NCI-H1436 (cell line): ENCODE measurements at regions not wholly inside any gene's neighbourhood (a gene's known extent, or its start where the extent isn't known, plus 50 kb on each side); places are given as distances from the start of the nearest gene placed in this dataset.

Experiments used
- DNase-seq: peaks from one replicate; lab custom pipeline; 2025; lab: John Stamatoyannopoulos, UW

DNA sequence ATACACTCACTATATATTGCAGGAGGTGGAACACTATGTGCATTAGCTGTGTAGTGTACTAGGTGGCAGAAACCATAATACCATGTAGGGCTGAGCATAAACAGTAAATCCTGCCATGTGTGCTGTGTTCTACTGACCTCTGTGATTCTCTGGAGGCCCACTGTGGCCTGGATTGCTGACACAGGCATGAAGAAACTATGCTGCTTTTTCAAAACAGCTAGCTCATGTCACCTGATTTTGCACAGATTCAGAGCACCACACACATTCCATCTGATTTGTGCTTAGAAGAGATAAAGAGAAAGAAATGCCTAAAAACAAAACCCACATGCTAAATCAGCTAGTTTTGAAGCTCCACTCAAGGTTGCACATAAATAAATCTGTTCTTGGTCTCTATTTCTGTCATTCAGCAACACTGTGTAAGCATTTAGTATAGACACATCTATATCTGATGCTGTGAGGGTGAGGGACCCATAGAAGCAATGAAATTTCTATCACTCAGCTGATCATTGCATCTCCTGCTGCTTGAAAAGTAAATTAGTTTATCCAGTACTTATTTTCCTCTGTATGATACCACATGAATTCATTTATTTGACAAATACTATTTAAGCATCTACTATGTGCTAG is 1007.7 kb upstream of the SEMA6D start:
- no peak for DNase-seq

DNA sequence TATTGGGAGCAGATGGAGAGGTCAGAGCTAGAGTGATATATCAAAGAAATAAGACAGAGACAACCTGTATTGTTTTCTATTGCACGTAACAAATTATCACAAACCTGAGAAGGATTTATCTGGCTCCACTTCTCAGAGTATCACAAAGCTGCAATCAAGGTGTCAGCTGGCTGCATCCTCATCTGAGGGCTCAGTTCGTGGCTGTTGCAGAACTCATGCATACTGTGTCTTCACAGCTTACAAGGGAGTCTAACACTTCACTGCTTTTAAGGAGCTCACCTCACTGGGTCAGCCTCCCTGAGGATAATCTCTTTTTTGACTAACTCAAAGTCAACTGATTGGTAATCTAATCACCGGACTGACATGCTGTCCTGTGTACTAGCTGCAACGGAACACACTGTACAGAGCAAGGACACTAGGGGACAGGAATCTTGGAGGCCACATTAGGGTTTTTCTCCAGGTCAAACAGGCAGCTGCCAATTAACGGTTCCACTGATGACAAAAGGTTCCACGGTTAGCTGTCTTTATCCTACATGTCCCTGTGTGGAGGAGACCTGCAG is 1006.8 kb upstream of the SEMA6D start:
- no peak for DNase-seq

DNA sequence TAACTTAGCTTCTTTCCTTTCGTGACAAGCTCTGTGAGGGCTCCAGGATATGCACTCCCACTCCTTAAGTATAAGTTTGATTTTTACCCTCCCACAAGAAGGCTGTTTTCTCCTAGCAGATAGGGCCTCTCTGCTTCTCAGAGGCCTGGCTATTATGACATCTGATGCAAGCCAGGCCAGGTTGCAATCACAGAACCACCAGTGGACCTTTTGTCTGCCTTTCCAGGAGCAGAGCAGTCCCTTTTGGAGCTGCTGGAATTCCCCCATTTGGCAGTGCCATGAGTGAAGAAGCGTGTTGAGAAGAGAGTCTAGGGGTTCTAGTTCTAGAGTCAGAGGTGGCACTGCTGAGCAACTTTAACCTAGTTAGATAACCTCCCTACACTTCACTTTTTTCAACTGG is 1004.3 kb upstream of the SEMA6D start:
- no peak for DNase-seq

DNA sequence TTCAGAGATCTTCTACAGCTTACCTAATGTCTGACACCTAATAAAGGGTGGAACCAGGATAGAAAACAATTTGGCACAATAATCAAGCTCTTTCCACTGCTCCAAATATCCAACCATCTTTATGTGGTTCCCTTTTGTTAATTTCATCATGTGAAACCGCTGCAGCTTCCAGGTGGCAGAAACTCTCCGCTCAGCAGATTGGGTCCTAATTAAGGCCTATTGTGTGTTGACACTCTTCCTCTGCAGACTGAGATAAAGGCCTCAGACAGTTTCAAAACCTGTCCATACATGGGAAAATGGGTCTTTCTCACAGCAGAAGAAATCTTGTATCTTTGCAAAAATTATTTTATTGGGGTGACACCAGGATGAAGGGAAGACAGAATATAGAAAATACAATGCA is 1002.4 kb upstream of the SEMA6D start:
- peak; percentile 40 for DNase-seq

DNA sequence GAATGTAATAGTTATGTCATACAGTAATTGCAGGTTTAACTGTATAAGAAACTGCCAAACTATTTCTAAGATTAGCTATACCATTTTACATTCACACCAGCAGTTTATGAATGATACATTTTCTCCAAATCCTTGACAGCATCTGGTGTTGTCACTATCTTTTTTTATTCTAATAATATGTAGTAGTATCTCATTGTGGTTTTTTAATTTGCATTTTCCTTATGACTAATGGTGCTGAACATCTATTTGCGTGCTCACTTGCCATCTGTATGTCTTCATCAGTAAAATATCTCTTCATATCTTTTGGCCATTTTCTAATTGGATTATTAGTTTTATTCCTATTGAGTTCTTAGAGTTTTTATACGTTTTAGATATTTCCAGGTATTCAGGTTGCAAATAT is 994.0 kb upstream of the SEMA6D start:
- no peak for DNase-seq

DNA sequence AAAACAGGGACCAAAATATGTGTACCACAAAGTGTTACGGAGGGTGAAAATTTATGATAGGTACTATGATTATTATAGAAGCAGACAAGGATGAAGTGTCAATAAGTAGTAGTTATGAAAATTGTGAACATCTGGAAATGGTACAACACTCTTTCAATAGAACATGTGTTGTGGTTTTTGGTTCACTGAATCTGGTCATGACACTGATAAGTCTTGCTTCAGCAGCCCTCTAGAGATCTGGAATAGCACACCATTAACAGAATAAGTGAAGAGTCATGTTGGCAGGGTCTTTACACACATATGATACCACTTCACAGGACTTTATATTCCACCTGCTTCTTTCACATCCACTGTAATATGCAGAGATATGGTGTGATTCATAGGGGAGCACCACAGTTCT is 985.2 kb upstream of the SEMA6D start:
- no peak for DNase-seq

DNA sequence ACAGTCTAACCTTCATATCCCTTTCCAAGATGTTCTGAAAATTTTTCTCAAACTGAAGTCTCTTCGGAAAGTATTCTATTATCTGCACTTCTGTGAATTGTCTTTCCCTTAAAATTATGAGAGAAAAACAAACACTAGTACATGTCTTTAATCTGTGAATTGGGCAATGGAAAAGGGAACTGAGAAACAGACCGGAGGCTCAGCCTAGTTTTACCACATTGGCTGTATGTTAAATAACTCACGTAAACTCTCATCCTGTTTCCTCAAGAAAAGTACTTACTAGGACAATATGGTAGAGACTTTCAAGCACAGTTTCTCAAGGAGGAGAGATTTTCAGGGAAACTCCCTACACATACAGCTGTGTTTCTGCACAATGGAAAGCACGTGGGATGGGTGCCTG is 982.2 kb upstream of the SEMA6D start:
- no peak for DNase-seq

DNA sequence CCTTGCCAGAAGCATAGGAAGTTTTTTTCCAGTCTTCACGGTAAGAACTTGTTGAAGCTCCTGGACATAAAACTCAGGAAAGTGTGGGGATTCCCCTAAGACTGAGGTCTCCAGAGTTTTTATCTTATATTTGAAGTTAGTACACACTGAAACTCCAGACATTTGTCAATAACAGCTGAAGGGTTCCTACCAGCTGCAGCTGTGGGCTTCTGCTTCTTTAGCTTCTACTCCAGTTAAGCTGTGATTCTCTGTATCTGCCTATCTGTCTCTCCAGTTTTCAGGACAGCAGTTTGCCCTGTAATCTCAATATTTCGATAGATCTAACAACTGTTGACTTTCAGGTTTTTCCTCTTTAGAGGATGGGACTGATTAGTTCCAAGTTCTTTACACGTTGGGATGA is 966.0 kb upstream of the SEMA6D start:
- DNase-seq, result no peak

DNA sequence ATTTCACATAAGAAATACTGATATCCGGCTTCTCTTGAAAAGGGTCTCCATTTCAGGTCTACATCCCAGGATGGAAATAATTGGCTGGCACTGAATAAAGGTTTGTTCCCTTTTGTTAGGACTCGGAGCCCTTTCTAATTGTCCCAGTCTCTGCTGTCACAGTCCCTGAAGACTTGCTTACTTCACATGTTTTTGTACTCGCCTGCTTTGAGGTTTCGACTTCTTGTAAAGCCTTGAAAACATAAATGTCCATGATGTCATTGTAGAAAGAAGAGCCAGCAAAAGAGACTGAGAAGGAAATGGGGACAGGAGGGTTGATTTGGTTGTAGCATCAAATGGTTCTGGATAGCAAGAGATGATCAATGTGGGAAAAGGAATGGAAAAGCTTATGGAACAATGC is 963.4 kb upstream of the SEMA6D start:
- DNase-seq, result no peak

DNA sequence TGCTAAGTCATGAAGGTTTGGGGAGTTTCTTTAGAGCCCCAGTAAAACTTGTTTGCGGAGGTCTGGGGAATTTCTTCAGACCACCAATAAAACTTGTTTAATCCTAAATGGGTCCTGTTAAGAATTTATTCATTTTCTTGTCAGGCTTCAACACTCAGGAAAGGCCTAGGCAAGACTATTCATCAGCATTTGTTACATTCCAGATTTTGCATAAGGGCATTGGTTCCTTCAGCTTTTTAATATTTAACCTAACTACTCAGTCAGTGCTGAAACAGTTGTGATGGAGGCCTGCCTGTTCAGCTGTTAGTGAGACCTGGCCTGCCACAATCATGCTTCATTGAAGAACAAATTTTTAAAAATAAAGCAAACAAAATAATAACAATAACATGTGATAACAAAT is 954.2 kb upstream of the SEMA6D start:
- no peak for DNase-seq

DNA sequence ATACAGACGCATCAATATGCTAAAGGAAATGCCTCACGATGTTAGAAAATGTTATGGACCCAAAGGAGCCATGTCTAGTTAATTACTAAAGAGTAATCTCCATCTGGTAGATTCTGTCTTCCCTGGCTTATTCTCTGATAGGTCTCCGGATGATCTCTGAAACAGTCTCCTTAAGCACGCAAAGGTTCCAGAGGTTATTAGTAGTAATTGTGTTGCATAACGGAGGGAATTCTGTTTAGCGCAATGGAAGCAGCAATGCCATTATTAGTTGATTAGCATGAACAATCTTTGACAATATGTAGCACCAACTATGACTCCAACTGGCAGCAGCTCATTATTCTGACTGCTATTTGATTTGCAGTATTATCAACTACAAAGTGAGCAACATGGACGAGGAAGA is 952.5 kb upstream of the SEMA6D start:
- DNase-seq, result no peak

DNA sequence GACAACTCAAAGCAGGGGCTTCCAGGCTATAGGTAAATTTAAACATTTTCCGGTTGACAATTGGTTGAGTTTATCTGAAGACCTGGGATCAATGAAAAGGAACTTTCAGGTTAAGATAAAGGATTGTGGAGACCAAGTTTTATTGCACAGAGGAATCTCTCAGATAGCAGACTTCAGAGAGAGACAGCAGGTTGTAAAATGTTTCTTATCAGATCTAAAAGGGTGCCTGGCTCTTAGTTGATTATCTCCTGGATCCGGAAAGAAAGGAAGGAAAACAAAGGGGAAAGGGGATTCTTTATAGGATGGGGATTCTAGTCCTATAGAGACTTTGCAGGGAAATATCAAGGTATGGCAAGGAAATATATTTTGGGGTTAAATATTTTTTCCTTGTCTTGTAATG is 951.3 kb upstream of the SEMA6D start:
- DNase-seq, result no peak

DNA sequence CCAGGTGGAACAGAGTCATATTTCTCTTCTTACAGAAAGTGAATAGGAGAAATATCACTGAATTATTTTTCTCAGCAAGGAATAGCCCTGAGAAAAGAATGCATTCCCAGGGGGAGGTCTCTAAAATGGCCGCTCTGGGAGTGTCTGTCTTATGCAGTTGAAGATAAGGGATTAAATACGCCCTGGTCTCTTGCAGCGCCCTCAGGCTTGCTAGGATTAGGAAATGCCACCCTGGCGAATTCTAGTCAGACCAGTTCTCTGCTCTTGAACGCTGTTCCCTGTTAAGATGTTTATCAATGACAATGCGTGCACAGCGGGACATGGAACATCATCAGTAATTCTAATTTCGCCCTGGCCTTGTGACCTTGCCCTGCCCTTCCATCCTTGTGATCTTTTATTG is 949.0 kb upstream of the SEMA6D start:
- no peak for DNase-seq

DNA sequence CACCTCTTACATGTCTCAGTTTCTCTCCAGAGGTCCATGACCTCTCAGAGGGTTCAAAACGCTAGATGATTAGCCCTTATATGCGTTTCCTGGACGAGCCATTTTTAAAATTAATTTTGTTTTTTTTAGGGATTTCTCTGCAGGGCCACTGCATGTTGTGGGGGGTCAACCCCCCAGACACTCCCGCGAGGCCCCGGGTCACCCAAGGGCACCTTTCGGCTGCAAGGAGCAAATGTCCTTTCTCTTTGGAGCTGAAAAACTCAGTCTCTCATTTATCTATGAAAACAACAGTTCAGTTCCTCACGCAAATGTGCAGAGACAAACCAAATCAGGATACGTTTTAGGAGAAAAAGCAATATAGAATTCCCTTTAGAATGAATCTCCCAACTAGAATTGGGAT is 944.3 kb upstream of the SEMA6D start:
- no peak for DNase-seq

DNA sequence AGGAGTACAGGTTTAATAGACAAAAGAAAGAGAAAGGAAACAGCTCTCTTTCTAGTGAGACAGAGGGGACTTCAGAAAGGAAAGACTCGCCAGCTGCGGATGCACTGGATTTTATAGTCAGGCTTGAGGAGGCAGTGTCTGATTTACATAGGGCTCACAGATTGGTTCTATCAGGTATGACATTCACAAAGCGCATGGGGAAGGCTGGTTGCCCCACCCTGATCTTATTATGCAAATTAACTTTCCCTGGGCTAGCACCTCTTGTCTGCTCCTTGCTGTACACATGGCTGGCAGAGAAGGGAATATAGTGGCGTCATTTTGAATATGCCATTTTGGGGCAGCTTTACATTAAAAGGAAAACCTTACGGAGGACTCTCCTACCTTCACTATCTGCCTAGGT is 938.4 kb upstream of the SEMA6D start:
- no peak for DNase-seq

DNA sequence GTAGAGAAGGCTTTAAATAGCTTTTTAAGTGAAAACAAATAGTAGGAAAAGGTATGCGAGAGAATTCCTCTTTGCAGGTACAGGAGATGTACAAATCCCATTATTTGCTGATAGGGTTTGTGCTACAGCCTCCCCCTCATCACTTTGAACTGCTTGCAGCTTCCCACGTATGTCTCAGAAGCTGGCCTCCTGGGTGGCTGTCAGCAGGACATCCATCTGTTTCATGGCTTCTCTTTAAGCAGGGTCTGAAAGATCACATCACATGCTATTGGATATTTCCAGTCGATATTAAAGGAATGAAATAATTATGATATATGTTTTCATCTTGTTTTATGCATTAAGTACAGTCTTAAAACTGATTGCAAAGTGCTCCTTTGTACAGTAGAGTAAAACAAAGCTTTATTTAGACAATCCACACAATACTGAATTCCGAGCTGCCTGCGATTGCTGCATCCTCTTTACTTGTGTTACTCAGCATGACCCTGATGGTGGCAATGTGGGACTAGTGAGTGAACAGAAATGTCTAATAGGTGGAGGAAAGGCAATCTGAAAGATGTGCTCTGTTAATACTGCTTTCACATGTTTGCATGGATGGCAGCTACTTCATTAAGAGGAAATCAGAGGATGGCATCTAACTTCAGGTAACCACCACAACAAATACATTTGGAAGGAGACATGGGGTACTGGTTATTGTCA is 930.6 kb upstream of the SEMA6D start:
- DNase-seq, result no peak

DNA sequence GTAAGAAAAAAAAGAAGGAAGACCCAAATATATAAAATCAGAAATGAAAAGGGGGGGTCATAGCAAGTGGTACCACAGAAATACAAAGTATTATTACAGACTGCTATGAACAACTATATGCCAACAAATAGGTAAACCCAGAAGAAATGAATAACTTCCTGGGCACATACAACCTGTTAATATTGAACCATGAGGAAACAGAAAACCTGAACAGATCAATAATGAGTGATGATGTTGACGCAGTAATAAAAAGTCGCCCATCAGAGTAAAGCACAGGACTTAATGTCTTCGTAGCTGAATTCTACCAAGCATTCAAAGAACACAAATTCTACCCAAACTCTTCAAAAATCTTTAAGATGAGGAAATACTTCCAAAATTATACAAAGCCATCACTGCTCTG is 921.6 kb upstream of the SEMA6D start:
- DNase-seq, result no peak

DNA sequence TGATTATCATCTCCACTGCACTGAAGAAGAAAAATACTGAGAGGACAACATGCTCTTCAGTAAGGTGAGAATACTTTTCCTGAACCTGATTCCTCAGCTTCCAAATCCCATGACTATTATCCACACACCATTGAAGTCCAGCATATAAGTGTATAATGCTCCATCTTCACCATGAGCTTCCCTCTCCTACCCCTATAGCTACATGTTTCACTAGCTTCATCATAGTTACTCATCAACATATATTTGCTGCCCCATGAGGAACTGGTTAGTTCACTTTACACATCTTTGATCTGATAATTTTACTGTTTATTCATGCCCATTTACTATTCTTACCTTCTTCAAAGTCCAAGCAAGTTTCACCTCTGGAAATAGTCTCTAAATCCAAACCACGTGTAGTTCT is 908.5 kb upstream of the SEMA6D start:
- no peak for DNase-seq

DNA sequence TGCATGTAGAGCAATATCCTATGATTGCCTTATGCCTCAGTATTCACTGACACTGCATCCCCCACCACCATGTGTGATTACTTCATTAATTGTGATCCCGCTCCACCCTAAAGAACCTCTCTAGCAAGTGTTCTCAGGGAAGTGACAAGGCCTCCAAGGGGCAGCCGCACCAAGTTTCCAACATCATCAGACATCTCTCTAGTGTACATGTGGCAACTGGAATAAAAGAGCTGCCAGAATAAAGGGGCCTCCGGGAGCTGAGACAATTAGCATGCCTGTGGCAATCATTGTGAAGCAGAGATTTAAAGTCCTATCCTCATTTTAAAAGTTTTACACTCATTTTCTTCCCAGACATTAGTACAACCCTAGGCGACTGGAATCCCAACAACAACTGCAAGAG is 902.1 kb upstream of the SEMA6D start:
- DNase-seq, result no peak

DNA sequence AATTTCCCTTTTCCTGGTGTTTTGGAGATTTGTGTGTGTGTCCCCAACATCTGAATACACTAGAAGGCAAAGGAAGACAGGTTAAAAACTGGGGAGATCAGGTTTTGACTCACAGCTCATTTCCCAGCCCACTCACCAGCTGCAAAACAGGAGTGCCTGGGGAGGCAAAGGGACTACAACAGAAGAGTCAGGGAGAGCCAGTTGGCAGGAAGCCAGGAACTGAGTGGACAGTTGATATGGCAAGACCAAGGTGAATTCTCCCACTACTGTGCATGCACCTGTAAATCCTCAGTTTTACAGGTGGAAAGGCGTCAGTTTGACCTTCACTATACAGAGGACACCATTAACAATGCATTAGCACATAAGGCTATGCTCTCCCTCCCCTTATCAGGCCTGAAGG is 901.5 kb upstream of the SEMA6D start:
- DNase-seq, result peak; percentile 8

DNA sequence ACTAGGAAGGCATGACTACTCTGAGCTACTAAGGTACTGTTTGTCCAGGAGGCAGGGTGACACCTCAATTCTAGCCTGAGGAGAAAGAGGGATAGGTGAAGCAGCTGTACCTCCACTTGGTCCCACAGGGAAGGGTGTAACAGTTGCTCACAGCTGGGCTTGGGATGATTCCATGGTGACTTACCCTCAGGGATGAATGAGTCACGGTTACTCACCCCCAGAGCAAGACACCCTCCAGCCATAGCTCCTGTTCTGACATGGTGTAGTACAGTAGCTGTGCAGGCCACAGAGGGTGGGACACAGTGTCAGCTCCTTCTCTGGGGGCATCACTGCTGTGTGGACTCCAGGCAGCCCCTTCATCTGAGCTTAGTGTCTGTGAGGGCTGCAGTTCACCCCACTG is 868.6 kb upstream of the SEMA6D start:
- no peak for DNase-seq

DNA sequence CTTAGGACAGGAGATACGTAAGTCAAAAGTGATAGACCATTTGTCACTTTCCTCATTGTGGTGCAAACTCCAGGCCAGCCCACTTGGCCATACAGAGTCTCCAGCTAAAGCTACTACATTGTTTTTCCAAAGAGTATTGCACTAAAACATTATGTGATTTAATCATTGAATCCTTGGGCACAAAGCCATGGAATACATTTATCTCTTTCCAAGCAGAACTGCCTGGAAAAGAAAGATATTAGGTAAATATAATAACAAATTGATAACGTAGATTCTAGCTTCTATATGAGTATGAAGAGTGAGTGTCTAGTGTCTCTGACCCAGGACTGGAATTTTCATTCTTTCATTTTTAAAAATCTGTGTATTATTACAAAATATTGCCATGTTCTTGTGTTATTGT is 863.7 kb upstream of the SEMA6D start:
- no peak for DNase-seq

DNA sequence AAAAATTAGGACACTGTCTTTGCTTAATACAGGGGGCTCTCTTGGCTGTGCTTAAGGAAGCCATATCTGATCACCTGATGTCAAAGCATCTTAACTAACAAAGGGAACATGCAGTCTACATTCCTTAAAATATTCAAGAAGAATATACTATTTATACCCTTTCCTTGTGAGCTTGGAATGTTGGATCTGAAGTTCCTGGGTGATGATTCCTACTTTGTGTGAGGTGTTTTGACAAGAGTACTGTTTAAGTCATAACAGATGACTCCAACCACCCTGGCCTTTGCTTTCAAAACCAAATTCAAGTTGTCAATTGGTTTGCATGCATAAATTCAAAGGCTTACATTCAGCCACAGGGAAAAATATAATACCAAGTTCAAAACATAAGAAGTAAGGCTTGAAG is 862.7 kb upstream of the SEMA6D start:
- no peak for DNase-seq

DNA sequence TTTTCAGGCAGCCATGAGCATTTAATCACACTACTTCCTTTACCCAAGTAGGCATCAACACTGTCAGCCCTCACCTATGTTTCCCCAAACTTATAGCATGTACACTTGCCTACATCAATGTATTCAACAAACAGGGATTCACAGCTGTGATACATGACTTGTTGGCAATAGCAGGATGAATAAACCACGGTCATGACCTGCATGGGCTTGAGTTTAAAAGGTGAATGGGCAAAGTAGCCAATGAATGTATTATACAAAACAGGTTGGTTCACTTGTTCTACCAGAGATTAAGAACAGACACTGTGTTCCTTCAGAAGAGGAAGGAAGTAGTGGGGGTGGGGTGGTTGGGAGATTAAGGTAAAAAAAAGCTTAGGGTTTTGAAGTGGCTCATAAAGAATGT is 861.9 kb upstream of the SEMA6D start:
- no peak for DNase-seq
